ENCODE measurements at regions not wholly inside any gene's neighbourhood (a gene's known extent, or its start where the extent isn't known, plus 50 kb on each side); places are given as distances from the start of the nearest gene placed in this dataset.

DNA sequence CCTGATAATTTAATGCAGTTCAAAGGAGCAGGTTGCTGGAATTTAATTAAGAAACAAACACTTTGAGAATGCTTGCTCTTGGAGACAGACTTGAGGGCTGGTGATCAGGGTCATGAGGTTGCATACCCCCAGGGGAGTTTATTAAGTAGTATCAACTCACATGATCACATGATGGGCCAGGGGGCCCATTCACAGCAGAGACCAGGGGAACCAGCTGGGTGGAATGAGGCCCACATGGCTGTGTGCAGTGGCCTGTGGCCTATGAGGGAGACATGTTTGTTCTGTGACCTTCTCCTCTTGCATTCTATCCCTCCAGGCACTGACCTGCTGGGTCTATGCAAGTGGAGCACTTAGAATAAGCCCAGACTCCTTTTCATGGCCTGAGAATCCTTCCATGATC, 266.6 kb upstream of the PWP1 start:
- TF ChIP-seq, protein P1, sequence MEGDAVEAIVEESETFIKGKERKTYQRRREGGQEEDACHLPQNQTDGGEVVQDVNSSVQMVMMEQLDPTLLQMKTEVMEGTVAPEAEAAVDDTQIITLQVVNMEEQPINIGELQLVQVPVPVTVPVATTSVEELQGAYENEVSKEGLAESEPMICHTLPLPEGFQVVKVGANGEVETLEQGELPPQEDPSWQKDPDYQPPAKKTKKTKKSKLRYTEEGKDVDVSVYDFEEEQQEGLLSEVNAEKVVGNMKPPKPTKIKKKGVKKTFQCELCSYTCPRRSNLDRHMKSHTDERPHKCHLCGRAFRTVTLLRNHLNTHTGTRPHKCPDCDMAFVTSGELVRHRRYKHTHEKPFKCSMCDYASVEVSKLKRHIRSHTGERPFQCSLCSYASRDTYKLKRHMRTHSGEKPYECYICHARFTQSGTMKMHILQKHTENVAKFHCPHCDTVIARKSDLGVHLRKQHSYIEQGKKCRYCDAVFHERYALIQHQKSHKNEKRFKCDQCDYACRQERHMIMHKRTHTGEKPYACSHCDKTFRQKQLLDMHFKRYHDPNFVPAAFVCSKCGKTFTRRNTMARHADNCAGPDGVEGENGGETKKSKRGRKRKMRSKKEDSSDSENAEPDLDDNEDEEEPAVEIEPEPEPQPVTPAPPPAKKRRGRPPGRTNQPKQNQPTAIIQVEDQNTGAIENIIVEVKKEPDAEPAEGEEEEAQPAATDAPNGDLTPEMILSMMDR (IDR thresholded peaks at IDR 0.05) = no peak
- TF ChIP-seq POLR2A (IDR thresholded peaks at IDR 0.05) = no peak

Data from Peyer's patch (tissue), 4 donors.